ENCODE measurements at regions not wholly inside any gene's neighbourhood (a gene's known extent, or its start where the extent isn't known, plus 50 kb on each side); places are given as distances from the start of the nearest gene placed in this dataset.

- DNase-seq, result no peak
These were observed 75.3 kb upstream of the TRPC3 start for GRCh38 chr4:122027203-122027602.

- DNase-seq, result peak; percentile 15
These were observed 65.4 kb upstream of the TRPC3 start for GRCh38 chr4:122017296-122017695.

GRCh38 chr4:122015203-122015602 is 63.3 kb upstream of the TRPC3 start:
- DNase-seq, result no peak

GRCh38 chr4:122012735-122013134 is 60.9 kb upstream of the TRPC3 start:
- no peak for DNase-seq

GRCh38 chr4:122010610-122011009 is 58.8 kb upstream of the TRPC3 start:
- no peak for DNase-seq

GRCh38 chr4:122009524-122009923 is 57.7 kb upstream of the TRPC3 start:
- no peak for DNase-seq

GRCh38 chr4:122007016-122007415 is 55.2 kb upstream of the TRPC3 start:
- no peak for DNase-seq

- DNase-seq, result no peak
These were observed 53.4 kb upstream of the TRPC3 start for GRCh38 chr4:122005064-122005755.

- no peak for DNase-seq
These were observed 51.5 kb upstream of the TRPC3 start for GRCh38 chr4:122003335-122003734.

Measured in NCI-H2171 treated with DMSO at 0.1 percent for 48 hours (cell line).